MCF 10A (cell line): ENCODE measurements at regions not wholly inside any gene's neighbourhood (a gene's known extent, or its start where the extent isn't known, plus 50 kb on each side); places are given as distances from the start of the nearest gene placed in this dataset.

Experiments used
- BruUV-seq: library from RNA; stranded (reverse); fragments of 400-500 nt; replicated peaks from 2 replicates; lab custom pipeline; 2021; lab: Mats Ljungman, UMichigan
- CTCF ChIA-PET: fragments of 300-600 bp; sonication (Branson Sonifier 250); formaldehyde crosslinking; extraction: SDS; loops from one replicate; lab custom pipeline; 2021; ENCODE audit warnings: antibody characterized with exemption, inconsistent platforms; lab: Yijun Ruan, JAX
- POLR2A ChIA-PET: fragments of 300-600, 350-650 bp; sonication (Branson Sonifier 250); formaldehyde crosslinking; extraction: SDS; loops from one replicate; lab custom pipeline; 2020; ENCODE audit warnings: antibody characterized with exemption, inconsistent platforms; lab: Yijun Ruan, JAX
- DNase-seq: peaks from one replicate; pipeline ENCODE4 v3.0.0-alpha.2; 2018; ENCODE audit not compliant: unreplicated experiment
- H3K27ac Mint-ChIP-seq: one replicate; pipeline ENCODE4 v1.8.0; 2022; ENCODE audit warnings: mild to moderate bottlenecking, low read depth, mixed read lengths; ENCODE audit not compliant: unreplicated experiment
- H3K27me3 Mint-ChIP-seq: one replicate; pipeline ENCODE4 v1.8.0; 2022; ENCODE audit warnings: mixed read lengths; ENCODE audit not compliant: insufficient read depth, unreplicated experiment
- H3K36me3 Mint-ChIP-seq: one replicate; pipeline ENCODE4 v1.8.0; 2022; ENCODE audit warnings: mild to moderate bottlenecking, moderate library complexity, mixed read lengths; ENCODE audit not compliant: insufficient read depth, unreplicated experiment
- H3K4me1 Mint-ChIP-seq: one replicate; pipeline ENCODE4 v1.8.0; 2022; ENCODE audit warnings: mixed read lengths; ENCODE audit not compliant: insufficient read depth, unreplicated experiment
- H3K4me3 Mint-ChIP-seq: one replicate; pipeline ENCODE4 v1.8.0; 2022; ENCODE audit warnings: mild to moderate bottlenecking, moderate library complexity, mixed read lengths; ENCODE audit not compliant: unreplicated experiment
- H3K9me3 Mint-ChIP-seq: one replicate; pipeline ENCODE4 v1.8.0; 2022; ENCODE audit warnings: mixed read lengths; ENCODE audit not compliant: unreplicated experiment
- intact Hi-C: fragments of 100-400 bp; cut with micrococcal nuclease; formaldehyde crosslinking; loops from 2 replicates; pipeline ENCODE4 v1.14.1; 2022
- TF ChIP-seq, protein P1 (sequence below): fragments of 200-600 bp; IDR thresholded peaks from one replicate; pipeline ENCODE4 v1.8.0; 2022; ENCODE audit warnings: antibody characterized with exemption, mild to moderate bottlenecking; ENCODE audit not compliant: unreplicated experiment

DNA sequence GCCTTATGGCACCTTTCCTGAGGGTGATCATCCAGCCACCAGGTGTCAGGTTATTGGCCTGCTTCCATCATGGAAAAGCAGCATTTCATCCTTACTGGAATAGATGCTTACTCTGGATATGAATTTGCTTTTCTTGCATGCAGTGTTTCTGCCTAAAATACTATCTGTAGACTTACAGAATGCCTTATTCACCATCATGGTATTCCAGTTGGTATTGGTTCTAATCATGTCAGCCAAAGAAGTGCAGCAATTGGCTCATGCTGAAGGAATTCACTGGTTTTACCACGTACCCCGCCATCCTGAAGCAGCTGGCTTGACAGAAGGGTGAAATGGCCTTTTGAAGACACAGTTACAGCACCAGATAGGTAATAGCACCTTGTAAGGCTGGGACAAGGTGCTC, 194.2 kb downstream of the AASDHPPT start:
- peaks cover 10% of the 10 kb centered on the region for H3K9me3 Mint-ChIP-seq
- DNase-seq, result no peak
- H3K27ac Mint-ChIP-seq, result no peak overlapping the region
- H3K4me3 Mint-ChIP-seq, result no peak overlapping the region
- intact Hi-C loops, result loop anchor here (10.0 kb wide), 2 partner anchors 187 to 743 kb away; partner anchors contain the start of gene GUCY1A2
- POLR2A ChIA-PET, result no interaction called here
- H3K4me1 Mint-ChIP-seq, result peaks cover 6% of the 10 kb centered on the region
- H3K36me3 Mint-ChIP-seq, result no peaks in the 10 kb centered on the region
- TF ChIP-seq, protein P1, sequence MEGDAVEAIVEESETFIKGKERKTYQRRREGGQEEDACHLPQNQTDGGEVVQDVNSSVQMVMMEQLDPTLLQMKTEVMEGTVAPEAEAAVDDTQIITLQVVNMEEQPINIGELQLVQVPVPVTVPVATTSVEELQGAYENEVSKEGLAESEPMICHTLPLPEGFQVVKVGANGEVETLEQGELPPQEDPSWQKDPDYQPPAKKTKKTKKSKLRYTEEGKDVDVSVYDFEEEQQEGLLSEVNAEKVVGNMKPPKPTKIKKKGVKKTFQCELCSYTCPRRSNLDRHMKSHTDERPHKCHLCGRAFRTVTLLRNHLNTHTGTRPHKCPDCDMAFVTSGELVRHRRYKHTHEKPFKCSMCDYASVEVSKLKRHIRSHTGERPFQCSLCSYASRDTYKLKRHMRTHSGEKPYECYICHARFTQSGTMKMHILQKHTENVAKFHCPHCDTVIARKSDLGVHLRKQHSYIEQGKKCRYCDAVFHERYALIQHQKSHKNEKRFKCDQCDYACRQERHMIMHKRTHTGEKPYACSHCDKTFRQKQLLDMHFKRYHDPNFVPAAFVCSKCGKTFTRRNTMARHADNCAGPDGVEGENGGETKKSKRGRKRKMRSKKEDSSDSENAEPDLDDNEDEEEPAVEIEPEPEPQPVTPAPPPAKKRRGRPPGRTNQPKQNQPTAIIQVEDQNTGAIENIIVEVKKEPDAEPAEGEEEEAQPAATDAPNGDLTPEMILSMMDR, result no peak
- BruUV-seq, result no TSS peak
- CTCF ChIA-PET, result no interaction called here
- no peaks in the 10 kb centered on the region for H3K27me3 Mint-ChIP-seq

DNA sequence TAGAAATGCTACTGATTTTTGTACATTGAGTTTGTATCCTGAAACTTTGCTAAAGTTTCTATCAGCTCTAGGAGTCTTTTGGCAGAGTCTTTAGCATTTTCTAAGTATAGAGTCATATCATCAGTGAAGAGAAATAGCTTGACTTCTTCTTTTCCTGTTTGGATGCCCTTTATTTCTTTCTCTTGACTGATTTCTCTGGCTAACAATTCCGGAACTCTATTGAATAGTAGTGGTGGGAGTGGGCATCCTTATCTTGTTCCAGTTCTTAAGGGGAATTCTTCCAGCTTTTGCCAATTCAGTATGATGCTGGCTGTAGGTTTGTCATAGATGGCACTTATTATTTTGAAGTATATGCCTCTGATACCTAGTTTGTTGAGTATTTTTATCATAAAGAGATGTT, 197.7 kb downstream of the AASDHPPT start:
- Mint-ChIP-seq H3K27ac (no peak overlapping the region), H3K27me3 (no peaks in the 10 kb centered on the region), H3K4me3 (no peak overlapping the region), H3K9me3 (no peaks in the 10 kb centered on the region), H3K4me1 (peaks cover 12% of the 10 kb centered on the region), H3K36me3 (no peaks in the 10 kb centered on the region)
- DNase-seq, result no peak
- no TSS peak for BruUV-seq
- ChIA-PET CTCF (interaction anchor here (0.6 kb wide), 4 partner anchors 12 to 311 kb away, joined by 3 to 4 read pairs (median 3); no protein-coding TSS in a partner anchor), POLR2A (interaction anchor here (1.4 kb wide), 1 partner anchor 198 kb away, joined by 3 read pairs; the partner anchor contains the start of genes AASDHPPT and KBTBD3)
- intact Hi-C loops, result loop anchor here (10.0 kb wide), 2 partner anchors 190 to 740 kb away; partner anchors contain the start of gene GUCY1A2
- TF ChIP-seq, protein P1, result no peak

DNA sequence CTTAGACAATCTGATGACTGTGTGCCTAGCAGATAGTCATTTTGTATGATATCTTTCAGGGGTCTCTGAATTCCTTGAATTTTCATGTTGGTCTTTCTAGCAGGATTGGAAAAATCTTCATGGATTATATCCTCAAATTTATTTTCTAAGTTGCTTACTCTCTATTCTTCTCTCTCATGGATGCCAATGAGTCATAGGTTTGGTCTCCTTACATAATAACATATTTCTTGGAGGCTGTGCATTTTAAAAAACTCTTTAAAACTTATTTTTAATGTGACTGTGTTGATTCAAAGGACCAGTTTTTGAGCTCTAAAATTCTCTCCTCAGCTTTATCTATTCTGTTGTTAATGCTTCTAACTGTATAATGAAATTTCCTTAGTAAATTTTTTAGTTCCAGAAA, 198.7 kb downstream of the AASDHPPT start:
- ChIA-PET CTCF (interaction anchor here (0.7 to 1.6 kb wide), 5 partner anchors 9 to 766 kb away, joined by 3 to 8 read pairs (median 3); no protein-coding TSS in a partner anchor), POLR2A (interaction anchor here (0.7 to 1.4 kb wide), 2 partner anchors 125 to 199 kb away, joined by 3 read pairs; partner anchors contain the start of genes AASDHPPT and KBTBD3)
- H3K4me1 Mint-ChIP-seq, result peaks cover 14% of the 10 kb centered on the region
- no peak for DNase-seq
- H3K27me3 Mint-ChIP-seq, result no peaks in the 10 kb centered on the region
- no peaks in the 10 kb centered on the region for H3K9me3 Mint-ChIP-seq
- H3K27ac Mint-ChIP-seq, result no peak overlapping the region
- TF ChIP-seq, protein P1, result no peak
- BruUV-seq, result no TSS peak
- intact Hi-C loops, result loop anchor here (10.0 kb wide), 2 partner anchors 191 to 739 kb away; partner anchors contain the start of gene GUCY1A2
- no peaks in the 10 kb centered on the region for H3K36me3 Mint-ChIP-seq
- no peak overlapping the region for H3K4me3 Mint-ChIP-seq

DNA sequence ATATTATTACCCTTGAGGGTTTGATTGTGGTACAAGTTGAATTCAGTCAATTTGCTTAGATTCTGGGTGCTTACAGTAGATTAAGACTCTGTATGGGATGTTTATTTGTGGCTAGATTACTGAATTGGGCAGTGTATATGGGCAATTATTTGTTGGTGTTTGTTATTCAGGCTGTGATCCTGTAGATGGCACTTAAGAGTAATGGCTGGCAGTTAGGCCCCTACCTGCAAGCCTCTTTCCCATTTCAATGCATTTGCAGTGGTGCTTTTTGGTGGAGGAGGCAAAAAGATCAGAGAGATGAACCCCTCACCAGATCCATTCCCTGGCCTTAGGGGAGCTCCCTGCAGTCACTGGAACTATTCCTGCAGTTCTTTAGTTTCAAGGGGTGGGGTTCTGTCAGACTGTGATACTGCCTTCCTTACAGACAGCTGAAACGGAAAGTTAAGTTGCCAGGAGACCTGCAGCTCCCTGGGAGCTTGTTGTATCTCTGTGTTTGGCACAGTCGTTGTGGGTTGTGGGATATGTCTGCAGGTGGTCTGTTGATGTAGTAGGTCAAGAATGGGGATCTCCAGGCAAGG, 199.5 kb downstream of the AASDHPPT start:
- H3K36me3 Mint-ChIP-seq, result no peaks in the 10 kb centered on the region
- no peaks in the 10 kb centered on the region for H3K9me3 Mint-ChIP-seq
- H3K4me1 Mint-ChIP-seq, result peaks cover 23% of the 10 kb centered on the region
- no peak overlapping the region for H3K4me3 Mint-ChIP-seq
- no peaks in the 10 kb centered on the region for H3K27me3 Mint-ChIP-seq
- POLR2A ChIA-PET, result no interaction called here
- CTCF ChIA-PET, result interaction anchor here (0.6 to 2.0 kb wide), 19 partner anchors 10 to 877 kb away, joined by 3 to 8 read pairs (median 3); no protein-coding TSS in a partner anchor
- TF ChIP-seq, protein P1, result peak; percentile 40
- intact Hi-C loops, result loop anchor here (1.0 to 10.0 kb wide), 4 partner anchors 121 to 738 kb away; partner anchors contain the start of gene GUCY1A2
- no TSS peak for BruUV-seq
- peak; percentile 29 for DNase-seq
- no peak overlapping the region for H3K27ac Mint-ChIP-seq
